Ishikawa (cell line): ENCODE measurements at regions not wholly inside any gene's neighbourhood (a gene's known extent, or its start where the extent isn't known, plus 50 kb on each side); places are given as distances from the start of the nearest gene placed in this dataset.

ENCODE experiments used
- CEBPB ChIP-seq: IDR thresholded peaks from 2 replicates; pipeline ENCODE4 v1.6.1; 2012
- CREB1 ChIP-seq: IDR thresholded peaks from 2 replicates; pipeline ENCODE4 v1.6.1; 2012; ENCODE audit warnings: low read depth
- EGR1 ChIP-seq: IDR thresholded peaks from 2 replicates; pipeline ENCODE4 v1.6.1; 2012
- EP300 ChIP-seq: IDR thresholded peaks from 2 replicates; pipeline ENCODE4 v1.6.1; 2012; ENCODE audit warnings: borderline replicate concordance
- FOXM1 ChIP-seq: IDR thresholded peaks from 2 replicates; pipeline ENCODE4 v1.6.1; 2012; ENCODE audit warnings: low read depth, borderline replicate concordance
- MAX ChIP-seq: IDR thresholded peaks from 2 replicates; pipeline ENCODE4 v1.6.1; 2012
- NFIC ChIP-seq: IDR thresholded peaks from 2 replicates; pipeline ENCODE4 v1.6.1; 2012
- RAD21 ChIP-seq: IDR thresholded peaks from 2 replicates; pipeline ENCODE4 v1.6.1; 2012; ENCODE audit warnings: low read depth
- REST ChIP-seq: IDR thresholded peaks from 2 replicates; pipeline ENCODE4 v1.6.1; 2012; ENCODE audit warnings: low read depth, mild to moderate bottlenecking
- TAF1 ChIP-seq: IDR thresholded peaks from 2 replicates; pipeline ENCODE4 v1.6.1; 2012; ENCODE audit warnings: low read depth, mild to moderate bottlenecking
- TCF12 ChIP-seq: IDR thresholded peaks from 2 replicates; pipeline ENCODE4 v1.6.1; 2012; ENCODE audit warnings: low read depth
- TEAD4 ChIP-seq: IDR thresholded peaks from 2 replicates; pipeline ENCODE4 v1.6.1; 2012
- USF1 ChIP-seq: IDR thresholded peaks from 2 replicates; pipeline ENCODE4 v1.6.1; 2012
- YY1 ChIP-seq: IDR thresholded peaks from 2 replicates; pipeline ENCODE4 v1.6.1; 2012; ENCODE audit warnings: low read depth
- ZBTB7A ChIP-seq: IDR thresholded peaks from 2 replicates; pipeline ENCODE4 v1.6.1; 2012; ENCODE audit warnings: low read depth

- TF ChIP-seq MAX (no peak), RAD21 (no peak), CREB1 (no peak), ZBTB7A (no peak), YY1 (no peak), NFIC (no peak), TAF1 (no peak), TEAD4 (no peak), EGR1 (no peak), USF1 (no peak)
Measured at GRCh38 chr10:44173608-44173894, 211.3 kb downstream of the CXCL12 start.

- no peak for TF ChIP-seq EGR1
- TF ChIP-seq YY1, result no peak
- no peak for TF ChIP-seq CEBPB
- no peak for TF ChIP-seq TAF1
- TF ChIP-seq REST, result no peak
- no peak for TF ChIP-seq MAX
- no peak for TF ChIP-seq EP300
- no peak for TF ChIP-seq FOXM1
- no peak for TF ChIP-seq USF1
- no peak for TF ChIP-seq CREB1
- TF ChIP-seq NFIC, result no peak
- no peak for TF ChIP-seq TEAD4
- no peak for TF ChIP-seq RAD21
- no peak for TF ChIP-seq ZBTB7A
- no peak for TF ChIP-seq TCF12
Measured at GRCh38 chr10:44172883-44173607, 211.9 kb downstream of the CXCL12 start.

- TF ChIP-seq EP300 (no peak), CREB1 (no peak), EGR1 (no peak)
Measured at GRCh38 chr10:44171765-44172164, 213.1 kb downstream of the CXCL12 start.

- TF ChIP-seq TEAD4 (no peak), CREB1 (no peak), YY1 (no peak), ZBTB7A (no peak), MAX (no peak), CEBPB (no peak), USF1 (no peak), FOXM1 (no peak), TCF12 (no peak), TAF1 (no peak), EGR1 (no peak)
Measured at GRCh38 chr10:44168478-44168877, 216.4 kb downstream of the CXCL12 start.

- TF ChIP-seq TAF1, result no peak
- TF ChIP-seq CEBPB, result no peak
- no peak for TF ChIP-seq YY1
- TF ChIP-seq EGR1, result no peak
- no peak for TF ChIP-seq MAX
- TF ChIP-seq NFIC, result no peak
- TF ChIP-seq RAD21, result no peak
- no peak for TF ChIP-seq TCF12
- TF ChIP-seq EP300, result no peak
Measured at GRCh38 chr10:44167752-44168151, 217.1 kb downstream of the CXCL12 start.

- TF ChIP-seq TCF12, result no peak
- no peak for TF ChIP-seq FOXM1
- no peak for TF ChIP-seq TEAD4
- TF ChIP-seq ZBTB7A, result no peak
- TF ChIP-seq YY1, result no peak
Measured at GRCh38 chr10:44166441-44166840, 218.5 kb downstream of the CXCL12 start.

GRCh38 chr10:44164251-44164956 lies 220.5 kb downstream of the CXCL12 start:
- TF ChIP-seq NFIC, result no peak
- no peak for TF ChIP-seq YY1
- TF ChIP-seq TEAD4, result no peak
- no peak for TF ChIP-seq TAF1
- no peak for TF ChIP-seq CREB1
- TF ChIP-seq TCF12, result no peak
- no peak for TF ChIP-seq EGR1
